GM23248 (cell line): ENCODE measurements at regions not wholly inside any gene's neighbourhood (a gene's known extent, or its start where the extent isn't known, plus 50 kb on each side); places are given as distances from the start of the nearest gene placed in this dataset.

ENCODE experiments used
- DNase-seq: peaks from one replicate; pipeline ENCODE4 v3.0.0-alpha.2; 2015
- H2AFZ ChIP-seq: fragments of 200-600 bp; sonication (generic); 2 replicates; pipeline ENCODE4 v1.6.1; 2016; ENCODE audit warnings: antibody characterized with exemption
- H3F3A ChIP-seq: fragments of 200-600 bp; sonication (generic); 2 replicates; pipeline ENCODE4 v1.6.1; 2016; ENCODE audit warnings: mild to moderate bottlenecking, antibody characterized with exemption, mixed run types; ENCODE audit not compliant: insufficient read depth
- H3K27ac ChIP-seq: fragments of 200-600 bp; sonication (generic); 2 replicates; pipeline ENCODE4 v1.5.1; 2016; ENCODE audit warnings: mild to moderate bottlenecking
- H3K27me3 ChIP-seq: fragments of 200-600 bp; sonication (generic); replicated peaks from 2 replicates; pipeline ENCODE4 v1.6.1; 2016; ENCODE audit warnings: mild to moderate bottlenecking; ENCODE audit not compliant: insufficient read depth
- H3K36me3 ChIP-seq: fragments of 200-600 bp; sonication (generic); 2 replicates; pipeline ENCODE4 v1.6.1; 2016; ENCODE audit warnings: low read depth, mild to moderate bottlenecking
- H3K4me1 ChIP-seq: fragments of 200-600 bp; sonication (generic); 2 replicates; pipeline ENCODE4 v1.6.1; 2016; ENCODE audit warnings: mild to moderate bottlenecking; ENCODE audit not compliant: insufficient read depth
- H3K4me2 ChIP-seq: fragments of 200-600 bp; sonication (generic); one replicate; pipeline ENCODE4 v1.6.1; 2016; ENCODE audit warnings: mild to moderate bottlenecking; ENCODE audit not compliant: unreplicated experiment
- H3K4me3 ChIP-seq: fragments of 200-600 bp; sonication (generic); 2 replicates; pipeline ENCODE4 v1.5.1; 2016; ENCODE audit warnings: mild to moderate bottlenecking
- H3K79me2 ChIP-seq: fragments of 200-600 bp; sonication (generic); 2 replicates; pipeline ENCODE4 v1.6.1; 2016; ENCODE audit warnings: mild to moderate bottlenecking; ENCODE audit not compliant: insufficient read depth
- H3K9ac ChIP-seq: fragments of 200-600 bp; sonication (generic); 2 replicates; pipeline ENCODE4 v1.6.1; 2016; ENCODE audit warnings: mild to moderate bottlenecking
- H3K9me2 ChIP-seq: fragments of 200-600 bp; sonication (generic); 2 replicates; pipeline ENCODE4 v1.6.1; 2016; ENCODE audit warnings: mixed run types, mild to moderate bottlenecking, moderate library complexity; ENCODE audit not compliant: insufficient read depth
- H3K9me3 ChIP-seq: fragments of 200-600 bp; sonication (generic); one replicate; pipeline ENCODE4 v1.6.1; 2017; ENCODE audit warnings: low read depth
- H4K20me1 ChIP-seq: fragments of 200-600 bp; sonication (generic); 2 replicates; pipeline ENCODE4 v1.6.0; 2016; ENCODE audit not compliant: insufficient read depth
- EZH2 ChIP-seq: fragments of 200-600 bp; sonication (generic); IDR thresholded peaks from 2 replicates; pipeline ENCODE4 v1.6.1; 2018; ENCODE audit warnings: antibody characterized with exemption, mild to moderate bottlenecking; ENCODE audit not compliant: insufficient read depth, poor library complexity, severe bottlenecking
- EZH2phosphoT487 ChIP-seq: fragments of 200-600 bp; sonication (generic); IDR thresholded peaks from 2 replicates; pipeline ENCODE4 v1.6.1; 2018; ENCODE audit warnings: antibody characterized with exemption, moderate library complexity, mild to moderate bottlenecking, low read depth; ENCODE audit not compliant: insufficient read depth
- WGBS, 2 experiments: methylation state at CpG; one replicate each; pipeline ENCODE4 v1.1.6; 2015 to 2017; ENCODE audit warnings: low lambda C conversion rate in 2 of 2, low coverage in 1 of 2; ENCODE audit errors: missing lambda C conversion rate in 2 of 2; 5-methylcytosine and 5-hydroxymethylcytosine counted together
- in situ Hi-C: fragments of 300-500 bp; cut with MboI; formaldehyde crosslinking; loops from 2 replicates; pipeline ENCODE4 v1.15.0; 2020

DNA sequence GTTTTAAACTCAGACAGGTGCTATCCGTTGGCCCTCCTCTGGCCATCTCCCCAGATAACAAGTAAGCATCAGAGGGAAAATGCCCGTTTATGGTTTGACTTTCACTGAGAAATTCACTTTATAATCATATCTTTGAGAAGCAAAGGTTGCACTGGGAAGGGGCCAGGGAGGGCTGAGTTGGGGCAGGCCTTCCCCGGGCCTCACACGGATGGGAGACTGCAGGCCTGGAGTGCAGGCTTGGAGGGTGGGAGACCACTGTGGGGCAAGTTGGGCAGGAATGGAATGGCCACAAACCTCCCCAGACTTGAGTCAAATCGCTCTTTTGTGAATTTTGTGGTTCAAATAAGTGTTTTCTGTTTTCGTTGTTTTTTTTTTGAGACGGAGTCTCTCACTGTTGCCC, 451.7 kb downstream of the TSHZ3 start:
- H3K4me3 ChIP-seq = no peak overlapping the region
- H3K36me3 ChIP-seq = no peaks in the 10 kb centered on the region
- no peaks in the 10 kb centered on the region for H3K4me1 ChIP-seq
- H3K9me2 ChIP-seq = no peaks in the 10 kb centered on the region
- in situ Hi-C loops = no loop called here
- H3K4me2 ChIP-seq = no peak overlapping the region
- H3K27ac ChIP-seq = no peak overlapping the region
- no peaks in the 10 kb centered on the region for H3F3A ChIP-seq
- no peaks in the 10 kb centered on the region for H3K79me2 ChIP-seq
- H3K27me3 ChIP-seq = peaks cover 7% of the 10 kb centered on the region; the same call in 1 of the 2 replicates
- no peak overlapping the region for H2AFZ ChIP-seq
- DNase-seq = no peak
- no peak overlapping the region for H3K9ac ChIP-seq
- H3K9me3 ChIP-seq = no peaks in the 10 kb centered on the region
- 51 to 60% methylated on average over 7 of the region's 7 CpGs for WGBS, 2 experiments
- TF ChIP-seq EZH2phosphoT487 (no peak), EZH2 (no peak)
- H4K20me1 ChIP-seq = no peaks in the 10 kb centered on the region

DNA sequence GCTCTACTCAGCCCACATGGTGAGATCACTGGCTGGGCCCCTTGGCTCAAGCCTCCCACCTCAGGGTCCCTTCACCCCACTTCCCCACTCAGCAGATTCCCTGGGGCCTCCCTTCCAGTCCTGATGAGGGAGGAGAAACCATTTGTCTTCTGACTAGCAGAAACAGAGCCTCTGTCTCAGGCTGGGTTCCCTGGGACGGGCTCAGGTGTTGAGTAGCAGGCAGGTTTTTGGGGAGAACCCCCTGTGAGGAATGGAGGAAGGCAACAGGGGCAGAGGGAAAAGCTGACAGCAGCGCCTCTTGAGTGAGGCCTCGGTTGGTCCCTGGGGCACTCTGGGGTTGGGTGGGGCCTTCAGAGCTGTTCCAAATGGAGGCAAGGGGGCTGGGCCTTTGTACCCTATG, 452.2 kb downstream of the TSHZ3 start:
- TF ChIP-seq EZH2 (no peak), EZH2phosphoT487 (no peak)
- Histone ChIP-seq H3K4me2 (no peak overlapping the region), H3K36me3 (no peaks in the 10 kb centered on the region), H3K27me3 (peaks cover 7% of the 10 kb centered on the region; the same call in 1 of the 2 replicates), H3K9me2 (no peaks in the 10 kb centered on the region), H2AFZ (no peak overlapping the region), H3K9ac (no peak overlapping the region), H3F3A (no peaks in the 10 kb centered on the region), H3K27ac (no peak overlapping the region), H3K4me1 (no peaks in the 10 kb centered on the region), H3K9me3 (no peaks in the 10 kb centered on the region), H3K79me2 (no peaks in the 10 kb centered on the region), H3K4me3 (no peak overlapping the region), H4K20me1 (no peaks in the 10 kb centered on the region)
- in situ Hi-C loops = no loop called here
- DNase-seq = no peak
- WGBS, 2 experiments = 22 to 25% methylated on average over 3 of the region's 3 CpGs

DNA sequence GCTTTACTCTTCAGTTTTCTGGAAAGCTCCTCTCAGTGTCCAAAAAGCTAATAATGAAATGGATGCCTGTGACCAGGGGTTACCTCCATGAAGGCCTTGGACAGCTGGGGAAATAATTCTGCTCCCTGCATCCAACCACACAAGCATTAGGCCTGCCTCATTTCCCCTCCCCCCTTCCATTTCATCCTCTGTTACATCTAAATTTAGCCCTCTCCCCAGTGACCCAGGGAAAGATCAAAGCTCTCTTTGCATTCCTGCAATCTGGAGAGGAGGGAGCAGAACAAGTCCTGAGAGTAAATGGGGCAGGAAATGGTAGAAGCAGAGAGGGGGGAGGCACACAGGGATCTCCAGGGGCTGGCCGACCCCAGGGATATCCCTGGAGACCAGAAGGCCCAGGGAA, 452.7 kb downstream of the TSHZ3 start:
- no peaks in the 10 kb centered on the region for H3K36me3 ChIP-seq
- whole genome bisulfite sequencing, 2 experiments = 0% methylated on average over 1 of the region's 1 CpG
- in situ Hi-C loops = no loop called here
- no peaks in the 10 kb centered on the region for H4K20me1 ChIP-seq
- H3K27ac ChIP-seq = no peak overlapping the region
- H3K79me2 ChIP-seq = no peaks in the 10 kb centered on the region
- no peak overlapping the region for H3K4me2 ChIP-seq
- TF ChIP-seq EZH2 = no peak
- peaks cover 7% of the 10 kb centered on the region; the same call in 1 of the 2 replicates for H3K27me3 ChIP-seq
- no peak overlapping the region for H3K9ac ChIP-seq
- no peaks in the 10 kb centered on the region for H3K9me2 ChIP-seq
- H3K9me3 ChIP-seq = no peaks in the 10 kb centered on the region
- H2AFZ ChIP-seq = no peak overlapping the region
- DNase-seq = no peak
- H3K4me1 ChIP-seq = no peaks in the 10 kb centered on the region
- H3K4me3 ChIP-seq = no peak overlapping the region
- H3F3A ChIP-seq = no peaks in the 10 kb centered on the region

DNA sequence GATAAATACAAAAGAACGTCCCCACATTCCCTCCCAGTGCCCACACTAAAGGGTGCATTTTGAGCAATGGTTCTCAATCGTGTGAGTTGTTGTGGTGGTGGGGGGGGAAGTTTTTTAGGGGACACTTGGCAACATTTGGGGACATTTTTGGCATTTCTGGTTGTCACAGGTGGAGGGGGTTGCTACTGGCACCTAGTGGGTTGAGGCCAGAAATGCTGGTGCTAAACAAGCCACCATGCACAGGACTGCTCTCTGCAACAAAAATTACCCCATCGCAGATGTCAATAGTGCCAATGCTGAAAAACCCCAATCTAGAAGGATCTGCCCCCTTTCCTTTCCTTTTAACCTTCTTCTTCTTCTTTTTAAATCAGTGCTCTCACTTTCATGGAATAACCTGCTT, 453.3 kb downstream of the TSHZ3 start:
- H3K9me3 ChIP-seq = no peaks in the 10 kb centered on the region
- no peaks in the 10 kb centered on the region for H3K4me1 ChIP-seq
- H3K9ac ChIP-seq = no peak overlapping the region
- no peak for DNase-seq
- H3K79me2 ChIP-seq = no peaks in the 10 kb centered on the region
- TF ChIP-seq EZH2 (no peak), EZH2phosphoT487 (no peak)
- no peak overlapping the region for H3K27ac ChIP-seq
- H3K27me3 ChIP-seq = peaks cover 7% of the 10 kb centered on the region; the same call in 1 of the 2 replicates
- no peaks in the 10 kb centered on the region for H3K36me3 ChIP-seq
- no peaks in the 10 kb centered on the region for H3F3A ChIP-seq
- in situ Hi-C loops = no loop called here
- WGBS, 2 experiments = 33 to 43% methylated on average over 3 of the region's 3 CpGs
- H4K20me1 ChIP-seq = no peaks in the 10 kb centered on the region
- H2AFZ ChIP-seq = no peak overlapping the region
- no peak overlapping the region for H3K4me2 ChIP-seq
- no peaks in the 10 kb centered on the region for H3K9me2 ChIP-seq
- no peak overlapping the region for H3K4me3 ChIP-seq

DNA sequence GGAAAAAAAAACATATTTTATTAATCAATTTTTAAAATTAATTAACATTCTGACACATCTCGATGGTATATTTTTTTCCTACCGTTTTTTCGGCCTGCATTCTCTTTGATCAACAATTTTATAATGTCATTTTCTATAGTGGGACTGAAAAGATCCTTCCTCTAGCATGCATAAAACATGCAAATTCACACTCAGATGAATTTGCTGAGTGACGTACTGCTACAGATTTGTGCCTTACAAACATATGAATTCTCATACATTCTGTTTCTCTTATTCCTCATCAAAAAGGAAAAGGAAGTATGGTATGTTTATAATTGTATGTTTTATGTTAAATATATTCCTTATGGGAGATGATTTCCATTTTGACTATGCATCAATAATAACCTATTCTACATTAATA, 458.2 kb downstream of the TSHZ3 start:
- Histone ChIP-seq H3K9me2 (no peaks in the 10 kb centered on the region), H3K9ac (no peak overlapping the region), H3K4me3 (no peak overlapping the region), H3K4me1 (no peaks in the 10 kb centered on the region), H2AFZ (no peak overlapping the region), H3K4me2 (no peak overlapping the region), H3K27me3 (peaks cover 7% of the 10 kb centered on the region; the same call in 1 of the 2 replicates), H3K9me3 (no peaks in the 10 kb centered on the region), H4K20me1 (no peaks in the 10 kb centered on the region), H3K27ac (no peak overlapping the region), H3K79me2 (no peaks in the 10 kb centered on the region), H3F3A (no peaks in the 10 kb centered on the region), H3K36me3 (no peaks in the 10 kb centered on the region)
- WGBS, 2 experiments = 30 to 39% methylated on average over 4 of the region's 4 CpGs
- in situ Hi-C loops = no loop called here
- TF ChIP-seq EZH2 = no peak
- no peak for TF ChIP-seq EZH2phosphoT487
- no peak for DNase-seq
